ENCODE measurements at regions not wholly inside any gene's neighbourhood (a gene's known extent, or its start where the extent isn't known, plus 50 kb on each side); places are given as distances from the start of the nearest gene placed in this dataset.

- TF ChIP-seq CTCF (conservative IDR thresholded peaks at IDR 0.05; ENCODE audit: low read length) (no peak), EZH2phosphoT487 (IDR thresholded peaks at IDR 0.05; ENCODE audit: borderline replicate concordance) (no peak)
- Histone ChIP-seq H3K4me1 (ENCODE audit: insufficient read depth, low read length, poor library complexity, severe bottlenecking) (no peaks in the 10 kb centered on the region), H3K4me3 (ENCODE audit: low read length, poor library complexity, severe bottlenecking) (no peak overlapping the region), H3K9ac (ENCODE audit: low read depth, low read length, poor library complexity, severe bottlenecking) (no peak overlapping the region), H3K27me3 (ENCODE audit: insufficient read depth, low read length, poor library complexity, severe bottlenecking) (no peaks in the 10 kb centered on the region), H3K36me3 (ENCODE audit: insufficient read depth, low read length) (no peaks in the 10 kb centered on the region), H3K9me2 (replicated peaks; ENCODE audit: low read depth, low read length) (no peaks in the 10 kb centered on the region), H3K4me2 (ENCODE audit: low read depth, low read length, poor library complexity, severe bottlenecking) (no peak overlapping the region), H2AFZ (ENCODE audit: low read length) (no peak overlapping the region), H4K20me1 (ENCODE audit: insufficient read depth, low read length, poor library complexity, severe bottlenecking) (no peaks in the 10 kb centered on the region), H3K9me3 (ENCODE audit: insufficient read depth, low read depth, low read length) (no peaks in the 10 kb centered on the region), H3K79me2 (ENCODE audit: insufficient read depth, low read length) (no peaks in the 10 kb centered on the region), H3F3A (ENCODE audit: low read depth) (no peaks in the 10 kb centered on the region)
These were observed 222.8 kb downstream of the FBXO15 start for GRCh38 chr18:73924836-73925235.

GRCh38 chr18:73924307-73924706, 223.3 kb downstream of the FBXO15 start:
- Histone ChIP-seq H3K9me2 (replicated peaks; ENCODE audit: low read depth, low read length) (no peaks in the 10 kb centered on the region), H3K79me2 (ENCODE audit: insufficient read depth, low read length) (no peaks in the 10 kb centered on the region), H3K4me2 (ENCODE audit: low read depth, low read length, poor library complexity, severe bottlenecking) (no peak overlapping the region), H3F3A (ENCODE audit: low read depth) (no peaks in the 10 kb centered on the region), H3K9ac (ENCODE audit: low read depth, low read length, poor library complexity, severe bottlenecking) (no peak overlapping the region), H4K20me1 (ENCODE audit: insufficient read depth, low read length, poor library complexity, severe bottlenecking) (no peaks in the 10 kb centered on the region), H2AFZ (ENCODE audit: low read length) (no peak overlapping the region), H3K27me3 (ENCODE audit: insufficient read depth, low read length, poor library complexity, severe bottlenecking) (no peaks in the 10 kb centered on the region), H3K4me3 (ENCODE audit: low read length, poor library complexity, severe bottlenecking) (no peak overlapping the region), H3K36me3 (ENCODE audit: insufficient read depth, low read length) (no peaks in the 10 kb centered on the region), H3K9me3 (ENCODE audit: insufficient read depth, low read depth, low read length) (no peaks in the 10 kb centered on the region), H3K4me1 (ENCODE audit: insufficient read depth, low read length, poor library complexity, severe bottlenecking) (no peaks in the 10 kb centered on the region)
- TF ChIP-seq CTCF (conservative IDR thresholded peaks at IDR 0.05; ENCODE audit: low read length) (no peak), EZH2phosphoT487 (IDR thresholded peaks at IDR 0.05; ENCODE audit: borderline replicate concordance) (no peak)

- no peaks in the 10 kb centered on the region for H3F3A ChIP-seq (ENCODE audit: low read depth)
- H4K20me1 ChIP-seq (ENCODE audit: insufficient read depth, low read length, poor library complexity, severe bottlenecking), result no peaks in the 10 kb centered on the region
- H3K79me2 ChIP-seq (ENCODE audit: insufficient read depth, low read length), result no peaks in the 10 kb centered on the region
- no peak overlapping the region for H3K4me3 ChIP-seq (ENCODE audit: low read length, poor library complexity, severe bottlenecking)
- no peak overlapping the region for H3K9ac ChIP-seq (ENCODE audit: low read depth, low read length, poor library complexity, severe bottlenecking)
- H3K4me2 ChIP-seq (ENCODE audit: low read depth, low read length, poor library complexity, severe bottlenecking), result no peak overlapping the region
- H3K36me3 ChIP-seq (ENCODE audit: insufficient read depth, low read length), result no peaks in the 10 kb centered on the region
- H3K27me3 ChIP-seq (ENCODE audit: insufficient read depth, low read length, poor library complexity, severe bottlenecking), result no peaks in the 10 kb centered on the region
- no peaks in the 10 kb centered on the region for H3K9me2 ChIP-seq (replicated peaks; ENCODE audit: low read depth, low read length)
- H3K4me1 ChIP-seq (ENCODE audit: insufficient read depth, low read length, poor library complexity, severe bottlenecking), result no peaks in the 10 kb centered on the region
- H3K9me3 ChIP-seq (ENCODE audit: insufficient read depth, low read depth, low read length), result no peaks in the 10 kb centered on the region
- no peak overlapping the region for H2AFZ ChIP-seq (ENCODE audit: low read length)
- TF ChIP-seq CTCF (conservative IDR thresholded peaks at IDR 0.05; ENCODE audit: low read length) (no peak), EZH2phosphoT487 (IDR thresholded peaks at IDR 0.05; ENCODE audit: borderline replicate concordance) (no peak)
These were observed 223.8 kb downstream of the FBXO15 start for GRCh38 chr18:73923866-73924265.

Data from Loucy (cell line).